Body of pancreas (tissue), 4 donors: ENCODE measurements at regions not wholly inside any gene's neighbourhood (a gene's known extent, or its start where the extent isn't known, plus 50 kb on each side); places are given as distances from the start of the nearest gene placed in this dataset.

Experiments used
- ATAC-seq: fragments of 150-250 bp; one replicate; pipeline ENCODE4 v1.9.1; 2016
- DNase-seq, 4 donors: peaks; one replicate each; pipeline ENCODE4 v3.0.0-alpha.2; 2019
- H3K27ac ChIP-seq, 4 donors: fragments of 200-600 bp; sonication (generic); 1 replicate in 3 of 4; 2 replicates in 1 of 4; pipeline versions ENCODE4 v1.5.1 to v1.6.1; 2016 to 2019; ENCODE audit warnings: mild to moderate bottlenecking in 1 of 4, mixed read lengths in 1 of 4, moderate library complexity in 1 of 4
- H3K27me3 ChIP-seq, 2 donors: fragments of 200-600 bp; sonication (generic); one replicate each; pipeline ENCODE4 v1.6.0; 2016; ENCODE audit warnings: mild to moderate bottlenecking in 1 of 2
- H3K36me3 ChIP-seq, 2 donors: fragments of 200-600 bp; sonication (generic); replicated peaks in 1 of 2; 2 replicates each; pipeline ENCODE4 v1.5.1; 2016; ENCODE audit warnings: low read depth in 2 of 2; ENCODE audit not compliant: insufficient read depth in 1 of 2
- H3K4me1 ChIP-seq: fragments of 200-600 bp; sonication (generic); one replicate; pipeline ENCODE4 v1.6.0; 2016
- H3K4me3 ChIP-seq, 2 donors: fragments of 200-600 bp; sonication (generic); 1 replicate in 1 of 2; 2 replicates in 1 of 2; pipeline ENCODE4 v1.5.1; 2016 to 2019
- H3K9me3 ChIP-seq, 3 donors: fragments of 200-600 bp; sonication (generic); 1 replicate in 2 of 3; 2 replicates in 1 of 3; pipeline ENCODE4 v1.5.1; 2016
- POLR2A ChIP-seq, 3 donors: fragments of 450-650 bp; IDR thresholded peaks; one replicate each; pipeline ENCODE4 v1.6.1; 2016; ENCODE audit warnings: antibody characterized with exemption in 3 of 3, mild to moderate bottlenecking in 2 of 3
- WGBS, 2 donors: methylation state at CpG; one replicate each; pipeline ENCODE4 v1.1.5; 2017; 5-methylcytosine and 5-hydroxymethylcytosine counted together
- intact Hi-C: fragments of 100-400 bp; cut with DNase I; formaldehyde crosslinking; loops from one replicate; pipeline ENCODE4 v1.15.1; 2023
- TF ChIP-seq, protein P1 (sequence below), 7 experiments: fragments of 450-650 bp in 4 of 7; fragments of 200-600 bp in 3 of 7; sonication (generic) in 3 of 7; IDR thresholded peaks; one replicate each; pipeline ENCODE4 v1.5.1; 2016 to 2019; ENCODE audit warnings: antibody characterized with exemption in 7 of 7

DNA sequence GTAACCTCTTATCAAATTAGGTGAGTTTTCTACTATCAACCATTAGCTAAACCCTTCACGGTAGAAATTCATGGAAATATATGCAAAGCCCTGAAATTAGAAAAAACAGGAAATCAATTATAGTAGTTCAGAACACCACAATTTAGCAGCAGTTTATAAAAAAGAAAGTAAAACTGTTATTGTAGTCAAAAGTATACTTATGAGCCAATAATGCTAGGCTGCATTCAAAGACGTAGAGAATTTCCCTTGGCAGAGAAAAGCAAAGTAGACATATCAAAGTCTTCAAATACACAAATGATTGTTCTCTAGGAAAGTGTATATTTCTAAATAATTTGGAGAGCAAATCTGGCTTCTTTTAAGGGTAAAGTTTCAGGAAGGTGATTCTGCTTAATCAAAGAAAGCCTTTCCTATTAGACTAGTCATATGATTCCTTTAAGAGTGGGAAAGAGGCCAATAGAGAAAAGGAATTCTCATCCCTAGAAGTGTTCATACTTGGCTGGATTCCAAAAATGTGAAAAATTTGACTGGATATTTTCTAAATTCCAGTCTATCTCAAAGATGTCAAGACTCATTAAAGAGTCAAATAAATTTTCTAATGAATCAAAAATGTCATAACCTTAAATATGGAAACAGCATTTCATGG is 185.5 kb downstream of the SMC2 start:
- intact Hi-C loops, result no loop called here
- DNase-seq (no peak), ATAC-seq (peak; percentile 43)
- no peaks in the 10 kb centered on the region for H3K27me3 ChIP-seq
- peak overlapping the region in 2 of 4 donors; percentile 33 to 60 for H3K27ac ChIP-seq
- no peaks in the 10 kb centered on the region for H3K36me3 ChIP-seq
- peaks cover 26% of the 10 kb centered on the region for H3K4me1 ChIP-seq
- H3K4me3 ChIP-seq, result no peak overlapping the region
- TF ChIP-seq POLR2A (IDR thresholded peaks at IDR 0.05), result no peak
- TF ChIP-seq, protein P1, sequence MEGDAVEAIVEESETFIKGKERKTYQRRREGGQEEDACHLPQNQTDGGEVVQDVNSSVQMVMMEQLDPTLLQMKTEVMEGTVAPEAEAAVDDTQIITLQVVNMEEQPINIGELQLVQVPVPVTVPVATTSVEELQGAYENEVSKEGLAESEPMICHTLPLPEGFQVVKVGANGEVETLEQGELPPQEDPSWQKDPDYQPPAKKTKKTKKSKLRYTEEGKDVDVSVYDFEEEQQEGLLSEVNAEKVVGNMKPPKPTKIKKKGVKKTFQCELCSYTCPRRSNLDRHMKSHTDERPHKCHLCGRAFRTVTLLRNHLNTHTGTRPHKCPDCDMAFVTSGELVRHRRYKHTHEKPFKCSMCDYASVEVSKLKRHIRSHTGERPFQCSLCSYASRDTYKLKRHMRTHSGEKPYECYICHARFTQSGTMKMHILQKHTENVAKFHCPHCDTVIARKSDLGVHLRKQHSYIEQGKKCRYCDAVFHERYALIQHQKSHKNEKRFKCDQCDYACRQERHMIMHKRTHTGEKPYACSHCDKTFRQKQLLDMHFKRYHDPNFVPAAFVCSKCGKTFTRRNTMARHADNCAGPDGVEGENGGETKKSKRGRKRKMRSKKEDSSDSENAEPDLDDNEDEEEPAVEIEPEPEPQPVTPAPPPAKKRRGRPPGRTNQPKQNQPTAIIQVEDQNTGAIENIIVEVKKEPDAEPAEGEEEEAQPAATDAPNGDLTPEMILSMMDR (IDR thresholded peaks at IDR 0.05), result no peak
- 5 to 10% methylated on average over 2 of the region's 2 CpGs for WGBS, 2 donors
- H3K9me3 ChIP-seq, result no peaks in the 10 kb centered on the region

DNA sequence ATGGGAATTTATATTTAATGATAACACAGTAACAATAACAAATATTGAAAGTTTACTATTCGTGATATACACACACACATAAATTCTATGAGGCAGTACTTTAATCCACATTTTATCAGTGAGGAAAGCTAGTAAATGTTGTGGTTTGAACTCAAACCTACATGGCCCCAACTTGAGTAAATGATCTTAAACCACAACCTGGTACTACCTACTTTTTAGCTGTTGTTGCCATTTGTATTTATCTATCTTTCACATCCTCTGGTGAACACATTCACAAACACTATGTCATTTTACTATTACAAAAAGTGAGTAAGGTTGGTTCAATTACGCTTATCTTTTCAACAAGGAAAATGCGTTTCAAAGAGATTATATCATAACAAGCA is 186.1 kb downstream of the SMC2 start:
- DNase-seq, result no peak
- 47 to 49% methylated on average over 3 of the region's 3 CpGs for WGBS, 2 donors
- intact Hi-C loops, result no loop called here
- TF ChIP-seq POLR2A (IDR thresholded peaks at IDR 0.05), result no peak
- TF ChIP-seq, protein P1 (IDR thresholded peaks at IDR 0.05), result no peak
- Histone ChIP-seq H3K36me3 (no peaks in the 10 kb centered on the region), H3K27me3 (no peaks in the 10 kb centered on the region), H3K9me3 (no peaks in the 10 kb centered on the region), H3K4me3 (no peak overlapping the region), H3K4me1 (peaks cover 30% of the 10 kb centered on the region), H3K27ac (peak overlapping the region; percentile 33 to 60 (median 52))
- no peak for ATAC-seq

DNA sequence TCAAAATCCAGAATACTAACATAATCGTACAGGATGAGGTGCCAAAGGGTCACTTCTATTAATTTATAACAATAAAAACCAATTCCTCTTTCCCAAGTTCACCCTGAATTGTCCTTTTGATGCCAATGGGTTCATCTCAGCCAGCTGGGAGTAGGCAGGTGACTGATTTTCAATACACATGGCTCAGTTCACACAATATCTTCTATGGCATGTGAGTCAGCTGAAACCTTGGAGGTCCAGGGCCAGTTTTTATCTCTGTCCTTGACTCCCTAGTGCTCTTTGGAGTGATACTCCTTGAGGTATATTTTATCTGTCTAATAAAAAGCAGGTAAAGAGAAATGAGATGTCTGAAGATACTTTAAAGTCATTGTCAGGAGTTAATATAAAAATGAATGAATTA is 186.6 kb downstream of the SMC2 start:
- Histone ChIP-seq H3K9me3 (no peaks in the 10 kb centered on the region), H3K36me3 (no peaks in the 10 kb centered on the region), H3K27ac (peak overlapping the region in 3 of 4 donors; percentile 33 to 60 (median 49)), H3K4me1 (peaks cover 35% of the 10 kb centered on the region), H3K4me3 (no peak overlapping the region), H3K27me3 (no peaks in the 10 kb centered on the region)
- DNase-seq (peak in 3 of 4 donors; percentile 36 to 58 (median 47)), ATAC-seq (peak; percentile 78)
- TF ChIP-seq POLR2A (IDR thresholded peaks at IDR 0.05), result no peak
- TF ChIP-seq, protein P1 (IDR thresholded peaks at IDR 0.05), result no peak
- intact Hi-C loops, result no loop called here
- 23 to 32% methylated on average over 1 of the region's 1 CpG for WGBS, 2 donors

DNA sequence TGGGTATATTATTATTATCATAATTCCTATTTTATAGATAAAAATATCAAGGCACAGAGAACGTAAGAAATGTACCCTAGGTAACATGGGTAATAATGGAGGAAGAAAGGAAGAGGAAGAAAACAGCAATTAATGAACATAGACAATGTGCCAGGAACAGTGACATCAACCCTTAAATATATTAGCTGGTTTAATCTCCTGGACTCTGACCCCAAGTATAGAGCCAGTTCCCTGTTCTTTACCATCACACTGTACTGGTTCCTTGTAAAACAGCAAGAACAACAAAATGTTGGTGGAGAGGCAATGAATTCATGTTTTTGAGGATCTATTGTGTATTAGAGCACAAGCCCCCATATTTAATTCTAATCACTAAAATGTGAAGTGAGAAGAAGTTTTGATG is 192.1 kb downstream of the SMC2 start:
- DNase-seq, result peak in 1 of 4 donors; percentile 17
- Histone ChIP-seq H3K4me3 (no peak overlapping the region), H3K27ac (no peak overlapping the region), H3K36me3 (no peaks in the 10 kb centered on the region), H3K9me3 (no peaks in the 10 kb centered on the region), H3K27me3 (no peaks in the 10 kb centered on the region), H3K4me1 (peaks cover 21% of the 10 kb centered on the region)
- intact Hi-C loops, result no loop called here
- WGBS, 2 donors, result 56 to 65% methylated on average over 1 of the region's 1 CpG
- no peak for TF ChIP-seq POLR2A (IDR thresholded peaks at IDR 0.05)
- TF ChIP-seq, protein P1 (IDR thresholded peaks at IDR 0.05), result no peak
- ATAC-seq, result peak; percentile 97

DNA sequence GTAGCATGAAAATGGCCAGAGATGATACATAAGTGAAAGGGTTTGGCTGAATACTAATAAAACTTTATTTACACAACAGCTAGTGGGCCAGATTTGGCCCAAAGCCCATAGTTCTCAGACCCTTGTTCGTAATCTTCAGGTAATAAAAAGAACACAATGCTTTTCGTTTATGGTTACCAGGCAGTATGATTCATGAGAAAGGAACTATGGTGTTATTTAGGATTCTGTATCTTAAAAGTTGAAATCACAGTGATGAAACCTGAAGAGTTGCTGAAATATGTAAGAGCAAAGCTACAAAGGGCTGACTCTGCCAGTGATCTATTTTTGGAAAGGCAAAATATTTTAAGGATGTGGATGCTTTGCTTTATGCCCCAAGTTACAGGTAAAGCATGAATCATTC is 192.7 kb downstream of the SMC2 start:
- no peak for ATAC-seq
- Histone ChIP-seq H3K27ac (no peak overlapping the region), H3K4me1 (peaks cover 20% of the 10 kb centered on the region), H3K36me3 (no peaks in the 10 kb centered on the region), H3K9me3 (no peaks in the 10 kb centered on the region), H3K27me3 (no peaks in the 10 kb centered on the region), H3K4me3 (no peak overlapping the region)
- 80 to 86% methylated on average over 2 of the region's 2 CpGs for WGBS, 2 donors
- no peak for TF ChIP-seq POLR2A (IDR thresholded peaks at IDR 0.05)
- TF ChIP-seq, protein P1 (IDR thresholded peaks at IDR 0.05), result no peak
- intact Hi-C loops, result no loop called here
- no peak for DNase-seq
